ENCODE measurements at regions not wholly inside any gene's neighbourhood (a gene's known extent, or its start where the extent isn't known, plus 50 kb on each side); places are given as distances from the start of the nearest gene placed in this dataset.

- no peak overlapping the region for H3K4me2 ChIP-seq (ENCODE audit: insufficient read depth, low read length)
- no peaks in the 10 kb centered on the region for H3K9me1 ChIP-seq (ENCODE audit: control insufficient read depth, insufficient read depth, low read length)
- H4K20me1 ChIP-seq (replicated peaks; ENCODE audit: control insufficient read depth, insufficient read depth, low read length), result no peaks in the 10 kb centered on the region
- DNase-seq (ENCODE audit: extremely low read depth in 1 of 4, low spot score in 3 of 4) (no peak), FAIRE-seq (no peak), ATAC-seq (no peak)
- H3K4me3 ChIP-seq, result no peak overlapping the region
- no peaks in the 10 kb centered on the region for H3K27me3 ChIP-seq (ENCODE audit: control insufficient read depth in 2 of 2, insufficient read depth in 2 of 2, low read length in 2 of 2)
- no peaks in the 10 kb centered on the region for H3K9me3 ChIP-seq (replicated peaks; ENCODE audit: control insufficient read depth, insufficient read depth, low read depth, low read length)
- no peak overlapping the region for H2AFZ ChIP-seq (ENCODE audit: low read depth, low read length)
- H3K79me2 ChIP-seq (ENCODE audit: control insufficient read depth, insufficient read depth, low read length), result no peaks in the 10 kb centered on the region
- H3K4me1 ChIP-seq (replicated peaks in 1 of 2; ENCODE audit: control insufficient read depth in 2 of 2, insufficient read depth in 2 of 2, low read length in 2 of 2), result no peaks in the 10 kb centered on the region
- POLR2A ChIA-PET, result no interaction called here
- H3K36me3 ChIP-seq (ENCODE audit: control insufficient read depth, insufficient read depth, low read length), result no peaks in the 10 kb centered on the region
- in situ Hi-C loops (cut with MboI) (no loop called here), intact Hi-C loops (cut with micrococcal nuclease) (no loop called here)
- TF ChIP-seq TRIM25 (IDR thresholded peaks at IDR 0.05; ENCODE audit: borderline replicate concordance), result no peak
- CTCF ChIA-PET (ENCODE audit: low intra/inter-chr PET ratio), result no interaction called here
- no TSS peak for BruUV-seq (replicated peaks)
- 3% methylated on average over 2 of the region's 2 CpGs for WGBS (ENCODE audit: insufficient coverage, low coverage, missing lambda C conversion rate)
- no peak overlapping the region for H3K9ac ChIP-seq (ENCODE audit: insufficient read depth in 1 of 2, low read depth in 2 of 2, low read length in 2 of 2)
- H3K27ac ChIP-seq (ENCODE audit: extremely low read depth, low read depth, low read length), result no peak overlapping the region
Observed at GRCh38 chr1:58288624-58289142, 257.8 kb downstream of the OMA1 start.

- no peak overlapping the region for H3K27ac ChIP-seq (ENCODE audit: extremely low read depth, low read depth, low read length)
- no TSS peak for BruUV-seq (replicated peaks)
- ATAC-seq (no peak), DNase-seq (ENCODE audit: extremely low read depth in 1 of 4, low spot score in 3 of 4) (no peak), FAIRE-seq (no peak)
- no peaks in the 10 kb centered on the region for H3K9me3 ChIP-seq (replicated peaks; ENCODE audit: control insufficient read depth, insufficient read depth, low read depth, low read length)
- H3K36me3 ChIP-seq (ENCODE audit: control insufficient read depth, insufficient read depth, low read length), result no peaks in the 10 kb centered on the region
- no peak overlapping the region for H3K9ac ChIP-seq (ENCODE audit: insufficient read depth in 1 of 2, low read depth in 2 of 2, low read length in 2 of 2)
- ChIA-PET CTCF (ENCODE audit: low intra/inter-chr PET ratio) (no interaction called here), POLR2A (no interaction called here)
- no peaks in the 10 kb centered on the region for H3K4me1 ChIP-seq (replicated peaks in 1 of 2; ENCODE audit: control insufficient read depth in 2 of 2, insufficient read depth in 2 of 2, low read length in 2 of 2)
- H2AFZ ChIP-seq (ENCODE audit: low read depth, low read length), result no peak overlapping the region
- H3K4me3 ChIP-seq, result no peak overlapping the region
- no peaks in the 10 kb centered on the region for H3K79me2 ChIP-seq (ENCODE audit: control insufficient read depth, insufficient read depth, low read length)
- H3K27me3 ChIP-seq (ENCODE audit: control insufficient read depth in 2 of 2, insufficient read depth in 2 of 2, low read length in 2 of 2), result no peaks in the 10 kb centered on the region
- in situ Hi-C loops (cut with MboI), result no loop called here
- TF ChIP-seq BHLHE40 (IDR thresholded peaks at IDR 0.05; ENCODE audit: low read length) (no peak), HDAC1 (IDR thresholded peaks at IDR 0.05) (no peak), ZNF197 (CRISPR knock-in tag; IDR thresholded peaks at IDR 0.05; ENCODE audit: low read depth) (no peak), KAT2B (IDR thresholded peaks at IDR 0.05; ENCODE audit: low read depth, low read length) (no peak)
- no peaks in the 10 kb centered on the region for H3K9me1 ChIP-seq (ENCODE audit: control insufficient read depth, insufficient read depth, low read length)
- no peak overlapping the region for H3K4me2 ChIP-seq (ENCODE audit: insufficient read depth, low read length)
- 0% methylated on average over 2 of the region's 2 CpGs for WGBS (ENCODE audit: insufficient coverage, low coverage, missing lambda C conversion rate)
- intact Hi-C loops (cut with micrococcal nuclease), result no loop called here
- no peaks in the 10 kb centered on the region for H4K20me1 ChIP-seq (replicated peaks; ENCODE audit: control insufficient read depth, insufficient read depth, low read length)
Observed at GRCh38 chr1:58287894-58288623, 258.5 kb downstream of the OMA1 start.

Measured in K562 (cell line).